ENCODE measurements at regions not wholly inside any gene's neighbourhood (a gene's known extent, or its start where the extent isn't known, plus 50 kb on each side); places are given as distances from the start of the nearest gene placed in this dataset.
"Not testable (repeated sequence)": the region's sequence is repeated elsewhere in the genome, so short reads cannot be mapped to it uniquely, and the experiment has no call there.

- DNase-seq = no peak
These were observed 399.8 kb downstream of the HTR1B start for GRCh38 chr6:77063494-77063893.

DNA sequence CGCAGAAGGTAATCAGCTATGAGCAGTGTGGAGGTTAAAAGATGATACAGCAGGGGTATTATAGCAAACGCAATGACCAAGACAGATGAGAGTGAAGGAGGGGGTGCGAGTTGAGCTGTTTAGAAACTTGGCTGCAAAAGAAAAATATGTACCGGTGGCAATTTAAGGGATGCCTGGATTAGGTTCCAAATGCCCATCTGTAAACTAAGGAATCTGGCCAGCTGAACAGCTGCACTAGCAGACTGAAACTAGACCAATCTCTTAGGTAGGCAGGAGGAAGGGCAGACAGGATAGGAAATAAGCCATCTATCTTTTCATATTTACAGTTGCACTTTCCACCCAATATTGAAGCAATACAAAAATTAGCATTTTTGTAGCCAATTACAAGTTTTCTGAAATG lies 407.6 kb downstream of the HTR1B start:
- no peak for DNase-seq

DNA sequence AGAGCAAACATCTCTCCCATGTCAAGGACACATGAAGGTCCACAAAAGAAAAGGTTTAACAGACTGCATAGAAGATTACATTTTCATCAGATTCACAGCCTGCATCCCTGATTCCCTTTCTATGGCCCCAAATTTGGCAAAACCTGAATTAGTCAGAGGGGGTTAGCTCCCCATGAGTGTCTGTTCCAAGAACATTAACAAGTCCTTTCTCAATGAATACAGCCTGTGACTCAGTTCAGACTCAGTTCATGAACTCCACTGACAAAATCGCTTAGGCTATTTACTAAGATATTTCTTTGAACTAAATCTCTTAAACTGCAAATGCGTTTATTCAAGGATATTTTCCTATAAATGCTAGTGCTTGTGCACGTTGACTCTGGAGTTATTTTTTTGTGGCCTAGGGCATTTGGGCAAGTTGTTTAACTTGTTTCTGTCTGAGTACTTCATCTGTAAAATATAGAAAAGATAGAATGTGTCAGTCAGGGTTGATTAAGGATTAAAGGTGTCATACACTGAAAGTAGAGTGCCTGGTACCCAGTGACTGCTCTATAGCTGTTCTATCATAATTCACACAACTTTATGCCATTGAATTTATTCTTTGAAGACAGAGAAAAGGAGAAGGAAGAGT lies 422.6 kb downstream of the HTR1B start:
- no peak for DNase-seq

DNA sequence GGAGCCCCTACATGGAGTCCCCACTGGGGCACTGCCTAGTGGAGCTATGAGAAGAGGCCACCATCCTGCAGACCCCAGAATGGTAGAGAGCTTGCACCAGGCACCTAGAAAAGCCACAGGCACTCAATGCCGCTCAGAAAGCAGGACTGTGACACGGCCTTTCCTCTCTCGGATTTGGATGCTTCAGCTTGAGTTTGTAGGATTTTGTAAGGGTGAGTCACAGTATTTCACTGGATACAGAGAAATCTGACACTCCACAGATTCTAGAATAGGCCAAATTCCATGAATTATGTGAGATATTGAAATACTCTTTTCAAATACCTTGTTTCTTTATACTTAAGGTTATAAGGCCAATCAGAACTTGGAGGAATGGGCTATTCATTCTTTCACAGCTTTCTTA lies 424.5 kb downstream of the HTR1B start:
- DNase-seq = no peak

GRCh38 chr6:77037439-77037838 lies 425.9 kb downstream of the HTR1B start:
- DNase-seq = no peak

- DNase-seq = no peak
These were observed 426.9 kb downstream of the HTR1B start for GRCh38 chr6:77036400-77036799.

DNA sequence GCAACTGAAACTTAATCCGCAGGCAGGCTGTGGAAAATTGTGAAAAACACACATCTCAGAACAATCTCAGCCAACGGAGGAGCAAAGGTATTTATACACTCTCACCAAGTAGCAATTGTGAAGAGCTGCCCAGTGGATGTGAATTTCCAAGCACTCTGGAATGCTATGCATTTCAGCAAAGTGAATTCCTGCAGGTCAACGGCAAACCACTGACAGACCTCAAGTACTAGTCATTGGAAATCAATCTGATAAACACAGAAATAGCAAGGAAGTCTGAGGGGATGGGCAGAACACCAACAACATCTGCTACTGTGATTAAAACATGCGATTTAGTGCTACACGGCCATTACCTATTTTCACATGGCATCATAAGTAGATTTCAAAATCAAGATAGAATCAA lies 429.1 kb downstream of the HTR1B start:
- DNase-seq = no peak

GRCh38 chr6:77030929-77031674 lies 432.2 kb downstream of the HTR1B start:
- DNase-seq = no peak

DNA sequence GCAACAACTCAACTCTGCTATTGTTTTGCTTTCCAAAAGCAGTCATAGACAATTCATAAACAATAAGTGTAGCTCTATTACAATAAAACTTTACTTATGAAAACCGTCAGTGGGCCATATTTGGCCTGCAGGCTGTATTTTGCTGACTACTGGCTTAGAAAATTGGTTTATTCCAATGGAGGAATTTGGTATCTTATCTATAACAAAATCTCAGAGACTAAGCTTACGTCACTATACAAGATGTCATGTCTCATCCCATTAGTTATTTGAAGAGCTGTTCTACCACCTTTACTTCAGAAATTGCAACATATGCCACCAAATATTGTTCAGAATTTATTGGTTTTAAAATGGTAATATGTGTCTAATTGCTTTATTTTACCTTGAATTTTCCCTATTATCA lies 436.9 kb downstream of the HTR1B start:
- no peak for DNase-seq

GRCh38 chr6:77025736-77026223 lies 437.5 kb downstream of the HTR1B start:
- no peak for DNase-seq

- no peak for DNase-seq
These were observed 441.5 kb downstream of the HTR1B start for GRCh38 chr6:77021778-77022177.

DNA sequence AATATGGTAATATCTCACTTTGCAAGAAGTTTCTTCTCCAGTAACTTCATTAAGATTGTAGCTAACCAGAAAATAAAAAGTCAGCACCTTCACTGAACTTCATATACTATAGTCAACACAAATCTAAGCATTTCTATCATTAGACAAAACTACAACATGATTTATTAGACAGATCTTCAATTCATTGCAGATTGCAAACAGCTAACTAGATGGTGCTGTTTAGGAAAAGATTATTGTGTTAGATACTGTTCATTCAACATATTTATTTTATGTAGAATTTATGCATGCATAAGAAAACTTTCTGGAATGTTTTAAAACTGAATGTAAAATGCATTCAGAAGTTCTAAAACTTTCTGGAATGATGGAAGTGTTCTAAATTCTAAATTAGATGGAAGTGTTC lies 442.1 kb downstream of the HTR1B start:
- no peak for DNase-seq

DNA sequence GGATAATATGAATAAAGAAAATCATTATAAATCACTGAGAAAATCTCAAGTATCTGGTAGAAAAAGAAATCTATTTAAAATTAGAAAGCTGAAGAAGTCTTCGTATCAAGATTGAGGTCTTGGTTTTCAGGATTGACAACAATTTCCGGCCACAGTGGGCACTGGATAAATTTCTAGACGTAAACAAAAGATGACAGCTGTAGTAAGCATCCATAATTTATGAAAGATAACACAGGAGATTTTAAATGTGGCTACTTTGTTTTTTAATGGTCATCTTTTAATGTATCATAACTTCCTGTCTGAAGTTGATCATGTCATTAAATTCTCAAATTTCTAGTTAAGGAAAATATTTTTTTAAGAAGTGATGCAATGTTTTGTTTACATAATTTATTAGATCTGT lies 444.2 kb downstream of the HTR1B start:
- no peak for DNase-seq

DNA sequence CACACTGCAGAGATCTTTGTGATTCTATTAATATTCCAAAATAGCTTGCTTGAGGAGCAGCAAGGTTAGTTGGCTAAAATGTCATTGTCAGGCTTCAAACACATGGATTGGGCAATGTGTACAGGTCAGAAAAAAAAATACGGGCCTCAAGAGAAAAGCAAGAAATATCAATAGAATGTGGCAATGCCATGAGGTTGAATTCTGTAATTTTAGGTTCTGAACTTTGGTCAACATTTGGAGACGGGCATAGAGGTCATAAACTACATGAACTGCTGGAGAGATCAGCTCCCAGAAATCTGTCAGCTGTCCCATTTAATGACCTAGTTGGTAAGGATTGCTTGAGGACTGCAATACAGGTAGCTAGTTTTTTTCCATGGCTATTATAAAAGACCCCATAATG lies 445.8 kb downstream of the HTR1B start:
- DNase-seq = no peak

DNA sequence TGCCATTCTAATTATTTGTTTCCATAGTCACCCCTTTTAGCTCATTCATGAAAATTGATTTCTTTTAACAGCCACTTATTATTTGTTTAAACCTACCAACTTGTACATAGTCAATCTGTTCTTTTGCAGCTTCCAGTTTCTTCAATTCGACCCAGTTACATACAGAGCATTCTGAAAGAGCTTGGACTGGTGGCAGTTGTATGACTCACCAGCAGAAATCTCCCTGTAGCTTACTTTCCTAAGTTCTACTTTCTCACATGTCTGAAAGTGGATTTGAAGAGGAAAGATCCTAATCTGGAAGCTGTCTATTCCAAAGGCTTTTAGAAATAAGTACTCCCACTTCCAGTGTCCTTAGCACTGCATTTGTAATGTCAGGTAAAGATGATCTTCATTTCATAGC lies 447.9 kb downstream of the HTR1B start:
- no peak for DNase-seq

DNA sequence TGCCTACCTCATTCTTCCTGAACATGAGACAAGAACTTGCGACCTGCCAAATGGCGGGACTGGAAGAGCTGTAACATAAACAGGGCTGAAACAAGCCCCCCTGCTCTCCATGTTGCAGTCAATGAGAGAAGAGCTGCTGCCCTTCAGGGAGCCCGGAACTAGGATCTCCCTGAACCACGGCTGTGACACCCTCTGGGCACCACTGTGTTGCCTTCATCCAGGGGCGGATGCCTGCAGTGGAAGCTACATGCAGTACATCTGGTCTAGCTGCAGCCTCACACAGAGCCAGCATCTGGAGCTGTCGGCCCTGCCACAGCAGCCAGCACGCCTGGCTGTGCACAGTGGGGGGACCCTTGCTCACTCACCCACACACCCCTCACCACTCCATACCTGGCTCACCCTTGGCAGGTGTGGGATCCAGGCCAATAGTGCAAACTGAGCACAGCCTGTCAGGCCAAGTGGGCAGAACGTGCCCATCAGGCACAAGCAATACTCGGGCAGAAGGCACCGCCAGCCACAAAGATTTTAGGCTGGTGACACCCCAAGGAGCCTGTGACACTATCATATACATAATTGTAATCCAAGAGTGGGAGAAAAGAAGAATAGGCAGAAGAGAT lies 451.3 kb downstream of the HTR1B start:
- no peak for DNase-seq

- no peak for DNase-seq
These were observed 452.3 kb downstream of the HTR1B start for GRCh38 chr6:77010931-77011542.

GRCh38 chr6:76992553-76992952 lies 470.7 kb downstream of the HTR1B start:
- no peak for DNase-seq

DNA sequence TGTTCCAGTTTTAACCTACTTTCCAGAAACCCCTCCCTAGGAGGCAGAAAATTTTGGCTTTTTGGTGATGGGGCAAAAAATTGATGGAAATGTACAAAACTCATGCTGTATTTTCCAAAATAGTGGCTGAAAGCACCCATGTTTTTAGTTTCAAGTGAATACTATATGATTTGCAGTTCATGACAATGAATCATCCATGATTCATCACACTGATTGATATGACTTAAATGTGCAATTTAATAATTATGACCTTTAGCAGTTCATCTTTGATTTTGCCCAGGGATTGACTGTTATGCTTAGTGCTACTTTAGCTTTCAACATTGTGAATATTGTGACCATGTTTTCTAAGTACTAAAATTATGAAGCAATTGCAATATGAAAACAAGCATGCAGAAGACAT lies 478.7 kb downstream of the HTR1B start:
- no peak for DNase-seq

GRCh38 chr6:76982476-76983199 lies 480.7 kb downstream of the HTR1B start:
- DNase-seq = no peak

- DNase-seq = no peak
These were observed 490.8 kb downstream of the HTR1B start for GRCh38 chr6:76972474-76972873.

GRCh38 chr6:76959177-76959576 lies 504.1 kb downstream of the HTR1B start:
- not testable (repeated sequence) for DNase-seq

Data from hematopoietic multipotent progenitor cell treated with erythropoietin and hydrocortisone succinate and interleukin-3 and kit ligand, for 4 days (in vitro differentiated cells).